Nephron (organoid): ENCODE measurements at regions not wholly inside any gene's neighbourhood (a gene's known extent, or its start where the extent isn't known, plus 50 kb on each side); places are given as distances from the start of the nearest gene placed in this dataset.

ENCODE experiments used
- H3K27ac Mint-ChIP-seq, 3 experiments: 2 replicates each; pipeline ENCODE4 v1.8.0; 2020; ENCODE audit warnings: mixed read lengths in 3 of 3, mild to moderate bottlenecking in 2 of 3, moderate library complexity in 1 of 3
- H3K27me3 Mint-ChIP-seq: 2 replicates; pipeline ENCODE4 v1.8.0; 2021; ENCODE audit warnings: low read depth, mild to moderate bottlenecking, moderate library complexity, mixed read lengths
- H3K36me3 Mint-ChIP-seq: 2 replicates; pipeline ENCODE4 v1.8.0; 2020; ENCODE audit warnings: low read depth, mixed read lengths
- H3K4me1 Mint-ChIP-seq: 2 replicates; pipeline ENCODE4 v1.8.0; 2020; ENCODE audit warnings: mixed read lengths
- H3K4me3 Mint-ChIP-seq, 3 experiments: 2 replicates each; pipeline ENCODE4 v1.8.0; 2020; ENCODE audit warnings: mild to moderate bottlenecking in 3 of 3, mixed read lengths in 3 of 3, moderate library complexity in 2 of 3
- H3K9me3 Mint-ChIP-seq: 2 replicates; pipeline ENCODE4 v1.8.0; 2020; ENCODE audit warnings: mixed read lengths
- TF ChIP-seq, protein P1 (sequence below), 3 experiments: fragments of 200-600 bp; sonication (generic); IDR thresholded peaks; one replicate each; pipeline ENCODE4 v1.5.0; 2021; ENCODE audit warnings: antibody characterized with exemption in 3 of 3; ENCODE audit not compliant: unreplicated experiment in 3 of 3

DNA sequence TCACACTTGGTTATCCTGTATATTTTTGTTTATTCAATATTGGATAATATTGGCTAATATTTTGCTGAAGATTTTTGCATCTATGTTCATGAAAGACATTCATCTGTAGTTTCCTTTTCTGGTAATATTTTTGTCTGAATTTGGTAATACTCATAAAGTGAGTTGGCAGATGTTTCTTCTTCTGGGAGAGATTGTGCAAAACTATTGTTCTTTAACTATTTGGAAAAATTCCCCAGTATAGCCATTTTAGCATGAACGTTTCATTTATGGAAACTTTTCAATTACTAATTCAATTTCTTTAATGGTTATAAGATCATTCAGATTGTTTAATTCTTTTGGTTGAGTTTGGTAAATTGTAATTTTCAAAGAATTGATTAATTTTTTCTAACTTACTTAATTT is 560.8 kb upstream of the FZD8 start:
- H3K27ac Mint-ChIP-seq = no peak overlapping the region
- H3K27me3 Mint-ChIP-seq = peaks cover 5% of the 10 kb centered on the region
- TF ChIP-seq, protein P1, sequence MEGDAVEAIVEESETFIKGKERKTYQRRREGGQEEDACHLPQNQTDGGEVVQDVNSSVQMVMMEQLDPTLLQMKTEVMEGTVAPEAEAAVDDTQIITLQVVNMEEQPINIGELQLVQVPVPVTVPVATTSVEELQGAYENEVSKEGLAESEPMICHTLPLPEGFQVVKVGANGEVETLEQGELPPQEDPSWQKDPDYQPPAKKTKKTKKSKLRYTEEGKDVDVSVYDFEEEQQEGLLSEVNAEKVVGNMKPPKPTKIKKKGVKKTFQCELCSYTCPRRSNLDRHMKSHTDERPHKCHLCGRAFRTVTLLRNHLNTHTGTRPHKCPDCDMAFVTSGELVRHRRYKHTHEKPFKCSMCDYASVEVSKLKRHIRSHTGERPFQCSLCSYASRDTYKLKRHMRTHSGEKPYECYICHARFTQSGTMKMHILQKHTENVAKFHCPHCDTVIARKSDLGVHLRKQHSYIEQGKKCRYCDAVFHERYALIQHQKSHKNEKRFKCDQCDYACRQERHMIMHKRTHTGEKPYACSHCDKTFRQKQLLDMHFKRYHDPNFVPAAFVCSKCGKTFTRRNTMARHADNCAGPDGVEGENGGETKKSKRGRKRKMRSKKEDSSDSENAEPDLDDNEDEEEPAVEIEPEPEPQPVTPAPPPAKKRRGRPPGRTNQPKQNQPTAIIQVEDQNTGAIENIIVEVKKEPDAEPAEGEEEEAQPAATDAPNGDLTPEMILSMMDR (IDR thresholded peaks at IDR 0.05; ENCODE audit: unreplicated experiment in 3 of 3) = no peak
- H3K9me3 Mint-ChIP-seq = peaks cover 7% of the 10 kb centered on the region
- no peak overlapping the region for H3K4me3 Mint-ChIP-seq
- no peaks in the 10 kb centered on the region for H3K4me1 Mint-ChIP-seq
- no peaks in the 10 kb centered on the region for H3K36me3 Mint-ChIP-seq

DNA sequence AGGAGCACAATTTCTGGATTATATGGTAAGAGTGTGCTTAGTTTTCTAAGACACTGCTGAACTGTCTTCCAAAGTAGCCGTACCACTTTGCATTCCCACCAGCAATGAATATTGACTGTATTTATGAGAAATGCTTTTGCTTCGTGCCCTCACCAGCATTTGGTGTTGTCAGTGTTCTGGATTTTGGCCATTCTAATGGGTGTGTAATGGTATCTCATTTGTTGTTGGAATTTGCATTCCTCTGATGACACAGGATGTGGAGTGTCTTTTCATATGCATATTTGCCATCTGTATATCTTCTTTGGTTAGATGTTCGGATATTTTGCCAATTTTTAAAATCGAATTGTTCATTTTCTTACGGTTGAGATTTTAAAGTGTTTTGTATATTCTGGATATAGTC is 558.5 kb upstream of the FZD8 start:
- H3K4me3 Mint-ChIP-seq = no peak overlapping the region

DNA sequence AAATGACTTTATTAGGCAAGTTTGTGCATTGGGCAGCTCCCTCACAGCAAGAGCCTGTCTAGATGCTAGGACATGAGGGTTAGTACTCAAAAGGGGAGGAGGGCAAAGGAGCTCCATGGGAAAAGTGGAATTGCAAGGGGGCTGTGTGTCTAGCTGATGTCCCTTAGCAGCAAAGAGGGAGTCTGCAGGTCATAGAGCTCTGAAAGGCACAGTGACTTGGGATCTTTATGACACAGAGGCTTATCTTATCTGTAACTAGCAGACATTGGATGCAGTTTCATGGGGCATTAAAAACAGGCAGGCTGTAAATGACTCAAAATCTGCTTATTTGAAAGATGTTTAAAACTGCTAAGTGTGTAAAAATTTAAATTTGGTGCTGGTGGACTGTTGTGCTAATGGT is 556.2 kb upstream of the FZD8 start:
- H3K9me3 Mint-ChIP-seq = peaks cover 41% of the 10 kb centered on the region

More for the DNA sequence above, 558.5 kb upstream of the FZD8 start:
- no peak overlapping the region for H3K27ac Mint-ChIP-seq
- peaks cover 3% of the 10 kb centered on the region for H3K36me3 Mint-ChIP-seq
- peaks cover 25% of the 10 kb centered on the region for H3K9me3 Mint-ChIP-seq
- no peaks in the 10 kb centered on the region for H3K4me1 Mint-ChIP-seq
- H3K27me3 Mint-ChIP-seq = no peaks in the 10 kb centered on the region
- TF ChIP-seq, protein P1 (IDR thresholded peaks at IDR 0.05; ENCODE audit: unreplicated experiment in 3 of 3) = no peak

DNA sequence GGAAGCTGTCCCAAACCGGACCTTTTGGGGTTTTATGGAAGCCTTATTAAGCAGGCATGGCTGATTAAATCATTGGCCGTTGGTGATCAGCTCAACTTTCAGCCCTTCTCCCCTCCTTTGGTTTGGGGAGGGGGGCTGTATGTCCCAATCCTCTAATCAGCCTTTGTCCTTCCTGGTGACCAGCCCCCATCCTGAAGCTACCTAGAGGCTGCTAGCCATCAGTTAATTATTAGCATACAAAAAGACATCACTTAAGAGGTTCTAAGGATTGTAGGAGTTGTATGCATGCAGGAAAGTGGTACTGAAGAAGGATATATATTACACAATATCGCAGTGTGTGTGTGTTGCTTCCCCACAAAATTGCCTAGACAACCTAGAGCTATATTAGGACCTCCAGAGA is 553.3 kb upstream of the FZD8 start:
- H3K4me1 Mint-ChIP-seq = no peaks in the 10 kb centered on the region
- TF ChIP-seq, protein P1 (IDR thresholded peaks at IDR 0.05; ENCODE audit: unreplicated experiment in 3 of 3) = no peak
- peaks cover 20% of the 10 kb centered on the region for H3K36me3 Mint-ChIP-seq
- H3K9me3 Mint-ChIP-seq = peaks cover 63% of the 10 kb centered on the region
- H3K4me3 Mint-ChIP-seq = no peak overlapping the region
- H3K27ac Mint-ChIP-seq = no peak overlapping the region
- no peaks in the 10 kb centered on the region for H3K27me3 Mint-ChIP-seq

More for the DNA sequence above, 556.2 kb upstream of the FZD8 start:
- TF ChIP-seq, protein P1 (IDR thresholded peaks at IDR 0.05; ENCODE audit: unreplicated experiment in 3 of 3) = no peak
- H3K4me1 Mint-ChIP-seq = no peaks in the 10 kb centered on the region
- H3K27ac Mint-ChIP-seq = no peak overlapping the region
- H3K36me3 Mint-ChIP-seq = peaks cover 3% of the 10 kb centered on the region
- no peaks in the 10 kb centered on the region for H3K27me3 Mint-ChIP-seq
- H3K4me3 Mint-ChIP-seq = no peak overlapping the region

DNA sequence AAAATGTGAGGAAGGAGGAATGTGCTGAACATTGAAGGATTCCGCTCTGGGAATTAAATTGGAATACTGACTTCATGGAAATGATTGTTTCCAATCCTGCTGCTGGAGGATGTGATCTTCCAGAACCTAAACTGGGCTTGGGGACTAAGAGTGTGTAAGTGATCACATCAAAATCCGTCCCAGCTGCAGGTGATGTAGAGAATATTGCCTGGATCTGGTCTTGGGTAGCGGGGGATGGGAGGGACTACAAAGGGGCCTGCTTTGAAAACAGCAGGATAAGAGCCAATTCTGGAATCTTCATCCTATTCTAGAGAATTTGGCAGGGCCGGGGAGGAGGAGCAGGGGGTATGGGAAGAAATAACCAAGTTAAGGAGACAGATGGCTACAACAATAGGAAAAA is 552.2 kb upstream of the FZD8 start:
- H3K4me3 Mint-ChIP-seq = no peak overlapping the region
- H3K4me1 Mint-ChIP-seq = no peaks in the 10 kb centered on the region
- H3K9me3 Mint-ChIP-seq = peaks cover 70% of the 10 kb centered on the region

DNA sequence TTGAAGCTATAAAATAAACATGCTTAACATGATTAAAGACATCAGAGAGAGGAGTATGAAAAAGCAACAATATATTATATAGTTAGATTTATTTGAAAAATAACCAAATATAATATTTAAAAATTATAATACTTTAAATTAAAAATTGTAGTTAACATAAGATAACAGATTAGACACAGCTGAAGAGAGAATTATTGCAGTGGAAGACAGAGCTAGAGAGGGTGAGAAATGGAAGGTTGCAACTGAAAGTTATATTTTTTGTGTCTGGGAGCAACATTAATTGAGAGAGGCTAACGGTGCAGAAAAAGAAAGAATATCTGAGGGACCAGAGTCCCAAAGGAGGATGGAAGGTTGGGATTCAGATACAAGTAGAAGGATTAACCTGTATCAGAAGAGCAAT is 548.9 kb upstream of the FZD8 start:
- H3K27me3 Mint-ChIP-seq = peaks cover 3% of the 10 kb centered on the region
- H3K4me1 Mint-ChIP-seq = peaks cover 24% of the 10 kb centered on the region
- no peak overlapping the region for H3K27ac Mint-ChIP-seq
- peaks cover 53% of the 10 kb centered on the region for H3K9me3 Mint-ChIP-seq
- H3K4me3 Mint-ChIP-seq = no peak overlapping the region
- TF ChIP-seq, protein P1 (IDR thresholded peaks at IDR 0.05; ENCODE audit: unreplicated experiment in 3 of 3) = no peak
- peaks cover 20% of the 10 kb centered on the region for H3K36me3 Mint-ChIP-seq

More for the DNA sequence above, 552.2 kb upstream of the FZD8 start:
- Mint-ChIP-seq H3K36me3 (peaks cover 23% of the 10 kb centered on the region), H3K27ac (no peak overlapping the region), H3K27me3 (no peaks in the 10 kb centered on the region)
- TF ChIP-seq, protein P1 (IDR thresholded peaks at IDR 0.05; ENCODE audit: unreplicated experiment in 3 of 3) = no peak
